SK-N-SH (cell line): ENCODE measurements at regions not wholly inside any gene's neighbourhood (a gene's known extent, or its start where the extent isn't known, plus 50 kb on each side); places are given as distances from the start of the nearest gene placed in this dataset.

ENCODE experiments used
- CTCF ChIA-PET: fragments of 300-600, 350-600 bp; formaldehyde crosslinking; extraction: SDS; loops from one replicate; lab custom pipeline; 2021; lab: Yijun Ruan, JAX
- POLR2A ChIA-PET: fragments of 350-600 bp; sonication (Branson Sonifier 250); formaldehyde crosslinking; extraction: SDS; loops from one replicate; lab custom pipeline; 2020; ENCODE audit warnings: antibody characterized with exemption, inconsistent platforms; lab: Yijun Ruan, JAX
- DNase-seq: peaks from one replicate; pipeline ENCODE4 v3.0.0; 2012
- H2AFZ ChIP-seq: fragments of 200-600 bp; sonication (generic); 2 replicates; pipeline ENCODE4 v1.8.1; 2016; ENCODE audit warnings: antibody characterized with exemption, mild to moderate bottlenecking, low read depth
- H3F3A ChIP-seq: fragments of 200-600 bp; sonication (generic); replicated peaks from 2 replicates; pipeline ENCODE3; 2016; ENCODE audit warnings: antibody characterized with exemption, mild to moderate bottlenecking; ENCODE audit not compliant: insufficient read depth
- H3K27ac ChIP-seq, 2 experiments: fragments of 200-500 bp in 1 of 2; fragments of 200-600 bp in 1 of 2; sonication (Bioruptor generic) in 1 of 2; sonication (generic), shearing (Covaris generic) in 1 of 2; 2 replicates each; pipeline versions ENCODE4 v1.5.1 to v1.6.1; 2014 to 2016; ENCODE audit warnings: low read depth in 2 of 2, inconsistent platforms in 1 of 2, low read length in 1 of 2, mild to moderate bottlenecking in 1 of 2, mixed read lengths in 1 of 2
- H3K27me3 ChIP-seq: fragments of 200-600 bp; sonication (generic), shearing (Covaris generic); 2 replicates; pipeline ENCODE4 v1.6.1; 2016; ENCODE audit warnings: mixed run types; ENCODE audit not compliant: insufficient read depth
- H3K36me3 ChIP-seq, 2 experiments: fragments of 200-500 bp in 1 of 2; fragments of 200-600 bp in 1 of 2; sonication (Bioruptor generic) in 1 of 2; sonication (generic) in 1 of 2; replicated peaks in 1 of 2; 2 replicates each; pipeline versions ENCODE3 to v1.5.1; 2014 to 2016; ENCODE audit warnings: low read length in 1 of 2, mild to moderate bottlenecking in 1 of 2; ENCODE audit not compliant: insufficient read depth in 2 of 2, control insufficient read depth in 1 of 2
- H3K4me1 ChIP-seq, 2 experiments: fragments of 200-500 bp in 1 of 2; fragments of 200-600 bp in 1 of 2; sonication (Bioruptor generic) in 1 of 2; sonication (generic), shearing (Covaris generic) in 1 of 2; 2 replicates each; pipeline versions ENCODE4 v1.5.1 to v1.6.1; 2014 to 2016; ENCODE audit warnings: low read depth in 1 of 2, low read length in 1 of 2, mixed run types in 1 of 2; ENCODE audit not compliant: insufficient read depth in 2 of 2, control insufficient read depth in 1 of 2
- H3K4me2 ChIP-seq: fragments of 200-600 bp; sonication (generic), shearing (Covaris generic); 2 replicates; pipeline ENCODE4 v1.6.1; 2017; ENCODE audit warnings: mixed run types
- H3K4me3 ChIP-seq, 2 experiments: fragments of 200-500 bp in 1 of 2; fragments of 200-600 bp in 1 of 2; sonication (Bioruptor generic) in 1 of 2; sonication (generic), shearing (Covaris generic) in 1 of 2; 2 replicates each; pipeline versions ENCODE4 v1.5.1 to v1.8.1; 2014 to 2016; ENCODE audit warnings: low read depth in 2 of 2, inconsistent platforms in 1 of 2, low read length in 1 of 2, mild to moderate bottlenecking in 1 of 2, mixed read lengths in 1 of 2, moderate library complexity in 1 of 2
- H3K79me2 ChIP-seq: fragments of 200-600 bp; sonication (generic); 2 replicates; pipeline ENCODE4 v1.8.1; 2017; ENCODE audit warnings: mild to moderate bottlenecking; ENCODE audit not compliant: insufficient read depth
- H3K9ac ChIP-seq: fragments of 200-600 bp; sonication (generic); 2 replicates; pipeline ENCODE4 v1.6.1; 2017; ENCODE audit warnings: mixed run types
- H3K9me2 ChIP-seq: fragments of 200-600 bp; sonication (generic); 2 replicates; pipeline ENCODE4 v1.6.1; 2017; ENCODE audit warnings: mixed run types
- H3K9me3 ChIP-seq: fragments of 200-600 bp; sonication (generic); 2 replicates; pipeline ENCODE4 v1.6.1; 2017; ENCODE audit warnings: mixed run types, mild to moderate bottlenecking, moderate library complexity
- H4K20me1 ChIP-seq: fragments of 200-600 bp; sonication (generic); 2 replicates; pipeline ENCODE4 v1.6.1; 2017; ENCODE audit warnings: mild to moderate bottlenecking, mixed run types; ENCODE audit not compliant: insufficient read depth
- CHD2 ChIP-seq: fragments of 150-350 bp; IDR thresholded peaks from 2 replicates; pipeline ENCODE4 v1.6.1; 2018; ENCODE audit warnings: low read length; ENCODE audit not compliant: partially characterized antibody
- CTCF ChIP-seq: fragments of 200-600 bp; sonication (generic); IDR thresholded peaks from 2 replicates; pipeline ENCODE4 v1.6.1; 2017; ENCODE audit warnings: antibody characterized with exemption, mild to moderate bottlenecking, moderate library complexity
- ELF1 ChIP-seq: IDR thresholded peaks from 2 replicates; pipeline ENCODE4 v1.4.0; 2012
- EP300 ChIP-seq, 2 experiments: IDR thresholded peaks; 2 replicates each; pipeline versions ENCODE4 v1.4.0 to v1.6.1; 2012; ENCODE audit warnings: borderline replicate concordance in 1 of 2, low read depth in 1 of 2, low read length in 1 of 2
- FOSL2 ChIP-seq: IDR thresholded peaks from 2 replicates; pipeline ENCODE4 v1.4.0; 2012; ENCODE audit warnings: low read depth, mild to moderate bottlenecking, moderate library complexity, borderline replicate concordance
- FOXJ3 ChIP-seq: sonication (generic); formaldehyde crosslinking; IDR thresholded peaks from 2 replicates; pipeline ENCODE4 v1.5.1; 2020; ENCODE audit warnings: mild to moderate bottlenecking, missing genetic modification reagents
- FOXM1 ChIP-seq: IDR thresholded peaks from 2 replicates; pipeline ENCODE4 v1.4.0; 2012; ENCODE audit warnings: low read depth, mild to moderate bottlenecking
- GATA2 ChIP-seq: sonication (generic); formaldehyde crosslinking; IDR thresholded peaks from 2 replicates; pipeline ENCODE4 v1.5.0; 2020; ENCODE audit warnings: mild to moderate bottlenecking, missing genetic modification reagents
- NFIC ChIP-seq: IDR thresholded peaks from 2 replicates; pipeline ENCODE4 v1.4.0; 2012; ENCODE audit warnings: borderline replicate concordance
- NRF1 ChIP-seq: IDR thresholded peaks from 2 replicates; pipeline ENCODE4 v1.6.1; 2012; ENCODE audit warnings: low read depth, mild to moderate bottlenecking, low read length
- PBX3 ChIP-seq: IDR thresholded peaks from 2 replicates; pipeline ENCODE4; 2012
- POLR2AphosphoS5 ChIP-seq: IDR thresholded peaks from 2 replicates; pipeline ENCODE4 v1.6.1; 2012; ENCODE audit warnings: low read depth, low read length
- RAD21 ChIP-seq: IDR thresholded peaks from 2 replicates; pipeline ENCODE4 v1.6.1; 2012; ENCODE audit warnings: mild to moderate bottlenecking, low read length
- SIN3A ChIP-seq: IDR thresholded peaks from 2 replicates; pipeline ENCODE4 v1.6.1; 2012; ENCODE audit warnings: low read depth, mild to moderate bottlenecking, low read length, moderate library complexity, borderline replicate concordance
- TCF12 ChIP-seq: IDR thresholded peaks from 2 replicates; pipeline ENCODE4 v1.4.0; 2012
- TEAD4 ChIP-seq: IDR thresholded peaks from 2 replicates; pipeline ENCODE4 v1.4.0; 2012; ENCODE audit warnings: mild to moderate bottlenecking, borderline replicate concordance; ENCODE audit not compliant: insufficient read depth
- USF1 ChIP-seq: IDR thresholded peaks from 2 replicates; pipeline ENCODE4 v1.4.0; 2012; ENCODE audit warnings: low read depth, borderline replicate concordance
- WGBS: methylation state at CpG from one replicate; pipeline ENCODE4 v1.1.6; 2017; ENCODE audit warnings: low lambda C conversion rate; 5-methylcytosine and 5-hydroxymethylcytosine counted together
- TF ChIP-seq, protein P1 (sequence below): fragments of 150-350 bp; IDR thresholded peaks from 2 replicates; pipeline ENCODE4 v1.6.1; 2017; ENCODE audit warnings: antibody characterized with exemption, low read length, low read depth, borderline replicate concordance
- TF ChIP-seq, protein P2 (sequence below): IDR thresholded peaks from 2 replicates; pipeline ENCODE4 v1.4.0; 2012; ENCODE audit warnings: low read depth, borderline replicate concordance

- WGBS = 78% methylated on average over 6 of the region's 6 CpGs
- Histone ChIP-seq H3K27me3 (no peaks in the 10 kb centered on the region), H3K9ac (no peak overlapping the region), H3K4me1 (peaks cover 0 to 2% of the 10 kb centered on the region in 2 experiments; a peak in 1 of 4 replicates), H3K27ac (no peak overlapping the region), H3F3A (no peaks in the 10 kb centered on the region), H3K4me3 (no peak overlapping the region), H3K4me2 (no peak overlapping the region), H3K9me2 (no peaks in the 10 kb centered on the region), H3K9me3 (no peaks in the 10 kb centered on the region), H3K36me3 (no peaks in the 10 kb centered on the region), H2AFZ (no peak overlapping the region), H4K20me1 (no peaks in the 10 kb centered on the region), H3K79me2 (no peaks in the 10 kb centered on the region)
- ChIA-PET POLR2A (no interaction called here), CTCF (interaction anchor here (1.3 kb wide), 1 partner anchor 27 kb away, joined by 5 read pairs; no protein-coding TSS in a partner anchor)
- no peak for DNase-seq
- TF ChIP-seq, protein P1, sequence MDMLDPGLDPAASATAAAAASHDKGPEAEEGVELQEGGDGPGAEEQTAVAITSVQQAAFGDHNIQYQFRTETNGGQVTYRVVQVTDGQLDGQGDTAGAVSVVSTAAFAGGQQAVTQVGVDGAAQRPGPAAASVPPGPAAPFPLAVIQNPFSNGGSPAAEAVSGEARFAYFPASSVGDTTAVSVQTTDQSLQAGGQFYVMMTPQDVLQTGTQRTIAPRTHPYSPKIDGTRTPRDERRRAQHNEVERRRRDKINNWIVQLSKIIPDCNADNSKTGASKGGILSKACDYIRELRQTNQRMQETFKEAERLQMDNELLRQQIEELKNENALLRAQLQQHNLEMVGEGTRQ = no peak
- TF ChIP-seq TEAD4 = no peak
- TF ChIP-seq, protein P2, sequence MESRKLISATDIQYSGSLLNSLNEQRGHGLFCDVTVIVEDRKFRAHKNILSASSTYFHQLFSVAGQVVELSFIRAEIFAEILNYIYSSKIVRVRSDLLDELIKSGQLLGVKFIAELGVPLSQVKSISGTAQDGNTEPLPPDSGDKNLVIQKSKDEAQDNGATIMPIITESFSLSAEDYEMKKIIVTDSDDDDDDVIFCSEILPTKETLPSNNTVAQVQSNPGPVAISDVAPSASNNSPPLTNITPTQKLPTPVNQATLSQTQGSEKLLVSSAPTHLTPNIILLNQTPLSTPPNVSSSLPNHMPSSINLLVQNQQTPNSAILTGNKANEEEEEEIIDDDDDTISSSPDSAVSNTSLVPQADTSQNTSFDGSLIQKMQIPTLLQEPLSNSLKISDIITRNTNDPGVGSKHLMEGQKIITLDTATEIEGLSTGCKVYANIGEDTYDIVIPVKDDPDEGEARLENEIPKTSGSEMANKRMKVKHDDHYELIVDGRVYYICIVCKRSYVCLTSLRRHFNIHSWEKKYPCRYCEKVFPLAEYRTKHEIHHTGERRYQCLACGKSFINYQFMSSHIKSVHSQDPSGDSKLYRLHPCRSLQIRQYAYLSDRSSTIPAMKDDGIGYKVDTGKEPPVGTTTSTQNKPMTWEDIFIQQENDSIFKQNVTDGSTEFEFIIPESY = no peak
- TF ChIP-seq SIN3A = no peak
- TF ChIP-seq ELF1 = no peak
- TF ChIP-seq CTCF = no peak
- TF ChIP-seq CHD2 = no peak
- no peak for TF ChIP-seq USF1
These were observed 185.8 kb upstream of the DDI1 start for GRCh38 chr11:103850419-103851165.

- H3K27me3 ChIP-seq = no peaks in the 10 kb centered on the region
- whole genome bisulfite sequencing = 50% methylated on average over 3 of the region's 3 CpGs
- no peaks in the 10 kb centered on the region for H3K9me3 ChIP-seq
- no peak overlapping the region for H3K4me3 ChIP-seq
- no peaks in the 10 kb centered on the region for H4K20me1 ChIP-seq
- no peak overlapping the region for H3K9ac ChIP-seq
- no peak overlapping the region for H2AFZ ChIP-seq
- H3K36me3 ChIP-seq = no peaks in the 10 kb centered on the region
- H3K4me1 ChIP-seq = peaks cover 0 to 2% of the 10 kb centered on the region in 2 experiments; a peak in 1 of 4 replicates
- H3K79me2 ChIP-seq = no peaks in the 10 kb centered on the region
- ChIA-PET CTCF (no interaction called here), POLR2A (no interaction called here)
- no peaks in the 10 kb centered on the region for H3F3A ChIP-seq
- DNase-seq = no peak
- H3K4me2 ChIP-seq = no peak overlapping the region
- no peak overlapping the region for H3K27ac ChIP-seq
- no peaks in the 10 kb centered on the region for H3K9me2 ChIP-seq
- TF ChIP-seq FOXJ3 (CRISPR knock-in tag) = no peak
- no peak for TF ChIP-seq POLR2AphosphoS5
- no peak for TF ChIP-seq FOSL2
- no peak for TF ChIP-seq GATA2
- no peak for TF ChIP-seq USF1
- TF ChIP-seq PBX3 = no peak
- no peak for TF ChIP-seq NRF1
- TF ChIP-seq EP300 (IDR thresholded peaks at IDR 0.05; ENCODE audit: borderline replicate concordance in 1 of 2, low read depth in 1 of 2, low read length in 1 of 2) = no peak
- no peak for TF ChIP-seq RAD21
- TF ChIP-seq FOXM1 = no peak
- TF ChIP-seq NFIC = no peak
- no peak for TF ChIP-seq TCF12
These were observed 185.2 kb upstream of the DDI1 start for GRCh38 chr11:103851166-103851651.
